DND-41 (cell line): ENCODE measurements at regions not wholly inside any gene's neighbourhood (a gene's known extent, or its start where the extent isn't known, plus 50 kb on each side); places are given as distances from the start of the nearest gene placed in this dataset.

ENCODE experiments used
- EZH2 ChIP-seq: IDR thresholded peaks from 3 replicates; pipeline ENCODE4 v1.6.1; 2012; ENCODE audit warnings: borderline replicate concordance, low read depth, mild to moderate bottlenecking, moderate library complexity, low read length, inconsistent platforms; ENCODE audit not compliant: severe bottlenecking
- TF ChIP-seq, protein P1 (sequence below): IDR thresholded peaks from 2 replicates; pipeline ENCODE4 v1.5.1; 2012; ENCODE audit warnings: borderline replicate concordance, low read length, moderate library complexity, mild to moderate bottlenecking; ENCODE audit not compliant: poor library complexity, severe bottlenecking; ENCODE audit errors: extremely low read depth

DNA sequence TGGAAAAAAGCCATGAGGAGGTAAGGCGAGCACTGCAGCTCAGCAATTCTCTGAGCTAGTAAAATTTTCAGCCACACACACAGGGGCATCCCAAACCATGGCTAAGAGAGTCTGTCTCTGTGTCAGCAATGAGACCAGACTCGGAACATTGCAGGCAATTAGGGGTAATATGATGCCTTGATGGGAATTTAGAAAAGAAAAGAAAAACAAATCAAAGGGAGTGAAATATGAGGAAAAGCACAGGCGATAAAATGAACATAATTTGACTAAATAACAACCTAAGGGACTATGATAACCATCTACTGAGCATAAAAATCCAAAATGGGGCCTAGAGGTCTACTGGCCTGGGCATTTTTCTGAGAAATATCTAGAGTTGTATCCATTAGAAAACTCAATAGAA is 546.0 kb upstream of the PSMD7 start:
- TF ChIP-seq, protein P1, sequence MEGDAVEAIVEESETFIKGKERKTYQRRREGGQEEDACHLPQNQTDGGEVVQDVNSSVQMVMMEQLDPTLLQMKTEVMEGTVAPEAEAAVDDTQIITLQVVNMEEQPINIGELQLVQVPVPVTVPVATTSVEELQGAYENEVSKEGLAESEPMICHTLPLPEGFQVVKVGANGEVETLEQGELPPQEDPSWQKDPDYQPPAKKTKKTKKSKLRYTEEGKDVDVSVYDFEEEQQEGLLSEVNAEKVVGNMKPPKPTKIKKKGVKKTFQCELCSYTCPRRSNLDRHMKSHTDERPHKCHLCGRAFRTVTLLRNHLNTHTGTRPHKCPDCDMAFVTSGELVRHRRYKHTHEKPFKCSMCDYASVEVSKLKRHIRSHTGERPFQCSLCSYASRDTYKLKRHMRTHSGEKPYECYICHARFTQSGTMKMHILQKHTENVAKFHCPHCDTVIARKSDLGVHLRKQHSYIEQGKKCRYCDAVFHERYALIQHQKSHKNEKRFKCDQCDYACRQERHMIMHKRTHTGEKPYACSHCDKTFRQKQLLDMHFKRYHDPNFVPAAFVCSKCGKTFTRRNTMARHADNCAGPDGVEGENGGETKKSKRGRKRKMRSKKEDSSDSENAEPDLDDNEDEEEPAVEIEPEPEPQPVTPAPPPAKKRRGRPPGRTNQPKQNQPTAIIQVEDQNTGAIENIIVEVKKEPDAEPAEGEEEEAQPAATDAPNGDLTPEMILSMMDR, result no peak
- no peak for TF ChIP-seq EZH2
